GM12873 (cell line): ENCODE measurements at regions not wholly inside any gene's neighbourhood (a gene's known extent, or its start where the extent isn't known, plus 50 kb on each side); places are given as distances from the start of the nearest gene placed in this dataset.
A peak's percentile ranks its signal among the peaks of the same experiment; 100 is the strongest.

Source experiments
- CTCF ChIP-seq: IDR thresholded peaks from 2 replicates; pipeline ENCODE4 v1.5.1; 2012; ENCODE audit warnings: low read depth, mild to moderate bottlenecking, moderate library complexity, low read length, control low read depth; ENCODE audit not compliant: insufficient read depth; ENCODE audit errors: missing control alignments

DNA sequence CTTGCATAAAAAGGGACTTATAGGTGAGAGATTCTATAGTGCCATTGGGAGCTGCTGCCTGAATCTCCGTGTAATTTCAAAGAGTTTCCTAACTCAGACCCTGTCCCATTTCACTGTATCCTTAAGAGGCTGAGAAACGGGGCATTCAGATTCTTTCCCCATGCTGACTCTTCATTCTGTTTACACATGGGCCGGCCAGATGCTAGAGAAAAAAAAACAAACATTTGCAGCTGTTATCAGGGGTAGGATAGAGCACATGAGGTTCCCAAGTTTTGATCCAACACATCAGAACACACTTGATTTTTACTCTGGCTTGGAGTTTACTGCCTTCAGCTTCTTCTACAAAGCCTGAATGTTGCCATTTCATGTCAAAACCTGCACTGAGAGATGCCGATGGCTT, 215.9 kb upstream of the TPRG1 start:
- TF ChIP-seq CTCF, result no peak

- peak; percentile 60 for TF ChIP-seq CTCF
These were observed 214.8 kb upstream of the TPRG1 start for GRCh38 chr3:188956839-188957489.

DNA sequence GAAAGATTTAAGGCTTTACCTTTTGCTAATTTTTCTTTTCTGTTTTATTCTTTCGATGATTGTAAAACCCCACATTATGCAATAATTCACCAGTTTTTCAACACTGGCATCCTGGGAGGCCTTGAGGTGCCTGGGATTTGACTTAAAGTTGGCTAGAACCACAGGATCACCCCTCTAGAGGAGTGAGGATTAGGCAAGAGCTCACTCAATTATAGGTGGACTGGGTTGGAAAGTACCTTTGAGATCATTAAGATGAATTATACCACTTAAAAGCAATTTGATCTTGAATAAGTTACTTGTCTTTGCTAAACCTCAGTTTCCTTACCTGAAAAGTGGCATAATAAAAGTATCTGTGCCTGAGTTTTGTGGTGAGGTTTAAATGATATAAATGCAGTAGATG, 212.8 kb upstream of the TPRG1 start:
- TF ChIP-seq CTCF, result no peak

DNA sequence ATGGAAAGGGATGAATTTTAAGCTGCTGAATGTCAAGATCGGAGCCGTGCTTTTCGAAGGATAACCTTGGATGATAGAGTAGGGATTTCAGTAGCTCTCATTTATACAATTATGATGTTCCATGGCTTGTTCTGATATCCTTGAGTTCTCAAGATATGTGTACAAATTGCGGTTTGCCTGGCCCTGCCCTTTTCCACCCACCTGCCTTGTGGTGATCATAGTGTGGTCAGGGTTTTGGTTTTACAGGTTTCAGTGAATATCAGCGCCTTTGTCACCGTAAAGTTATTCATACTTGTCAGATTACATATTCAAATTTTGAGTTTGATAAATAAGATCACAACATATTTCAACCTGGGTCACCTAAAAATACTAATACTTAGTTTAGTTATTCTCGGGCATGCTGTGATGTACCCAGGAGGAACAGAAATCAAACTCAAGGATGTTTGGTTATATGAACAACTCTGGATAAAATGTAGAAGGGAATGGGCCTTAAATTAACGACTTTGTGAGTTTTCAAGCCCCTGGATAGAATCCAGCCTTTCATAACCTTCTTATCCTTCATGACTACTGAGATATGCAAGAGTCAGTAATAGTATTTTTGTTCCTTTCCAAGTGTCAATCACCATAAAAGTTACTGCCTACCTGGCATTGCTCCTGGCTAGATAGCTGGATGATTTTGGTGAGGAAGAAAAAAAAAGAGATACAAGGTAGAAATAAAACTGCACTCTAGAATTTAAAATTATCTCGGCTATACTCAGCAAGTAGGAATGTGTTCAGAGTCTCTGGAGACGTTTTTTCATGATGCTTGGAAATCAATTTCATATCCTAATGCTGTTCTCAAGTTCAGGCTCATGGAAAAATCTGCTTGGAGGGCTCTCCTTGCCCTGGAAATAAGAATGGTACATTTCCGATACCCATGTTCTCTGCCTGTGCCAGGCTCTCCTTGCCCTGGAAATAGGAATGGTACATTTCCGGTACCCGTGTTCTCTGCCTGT, 209.2 kb upstream of the TPRG1 start:
- TF ChIP-seq CTCF, result no peak

DNA sequence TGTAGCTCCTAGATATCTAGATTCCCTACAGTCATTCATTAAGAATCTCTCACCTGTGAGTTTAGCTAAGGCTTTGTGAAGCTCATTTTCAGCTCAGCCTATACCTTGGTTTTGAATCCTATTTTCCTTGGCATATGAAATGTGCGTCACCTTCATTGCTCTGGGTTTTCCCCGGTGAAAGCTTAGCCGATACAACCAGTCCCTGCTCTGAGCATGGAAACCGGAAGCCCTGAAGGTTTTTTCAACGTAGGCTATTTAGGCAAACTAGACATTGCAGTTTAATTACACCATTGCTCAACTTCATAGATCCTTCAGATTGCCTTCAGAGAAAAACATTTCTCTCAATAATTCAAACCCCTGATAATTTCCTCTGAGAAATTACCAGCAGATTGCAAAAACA, 206.8 kb upstream of the TPRG1 start:
- TF ChIP-seq CTCF, result no peak

DNA sequence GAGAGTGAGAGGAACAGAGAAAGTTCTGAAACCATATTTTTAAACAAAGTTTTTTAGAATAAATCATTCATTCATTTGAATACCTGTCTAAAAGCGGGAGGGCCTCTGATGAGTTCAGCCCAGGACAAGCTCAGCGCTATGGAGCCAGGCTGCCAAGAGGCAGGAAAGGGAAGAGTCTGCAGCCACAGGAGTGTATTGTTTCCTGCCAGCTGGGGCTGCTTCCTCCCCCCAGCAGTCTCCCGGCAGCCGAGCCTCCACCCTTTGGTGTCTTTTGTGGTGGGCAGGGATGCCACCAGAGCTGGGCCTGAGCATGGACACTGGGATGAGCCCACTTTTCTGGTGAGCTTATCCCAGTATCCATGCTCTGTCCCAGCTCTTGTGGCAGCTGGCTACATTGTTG, 199.5 kb upstream of the TPRG1 start:
- no peak for TF ChIP-seq CTCF

DNA sequence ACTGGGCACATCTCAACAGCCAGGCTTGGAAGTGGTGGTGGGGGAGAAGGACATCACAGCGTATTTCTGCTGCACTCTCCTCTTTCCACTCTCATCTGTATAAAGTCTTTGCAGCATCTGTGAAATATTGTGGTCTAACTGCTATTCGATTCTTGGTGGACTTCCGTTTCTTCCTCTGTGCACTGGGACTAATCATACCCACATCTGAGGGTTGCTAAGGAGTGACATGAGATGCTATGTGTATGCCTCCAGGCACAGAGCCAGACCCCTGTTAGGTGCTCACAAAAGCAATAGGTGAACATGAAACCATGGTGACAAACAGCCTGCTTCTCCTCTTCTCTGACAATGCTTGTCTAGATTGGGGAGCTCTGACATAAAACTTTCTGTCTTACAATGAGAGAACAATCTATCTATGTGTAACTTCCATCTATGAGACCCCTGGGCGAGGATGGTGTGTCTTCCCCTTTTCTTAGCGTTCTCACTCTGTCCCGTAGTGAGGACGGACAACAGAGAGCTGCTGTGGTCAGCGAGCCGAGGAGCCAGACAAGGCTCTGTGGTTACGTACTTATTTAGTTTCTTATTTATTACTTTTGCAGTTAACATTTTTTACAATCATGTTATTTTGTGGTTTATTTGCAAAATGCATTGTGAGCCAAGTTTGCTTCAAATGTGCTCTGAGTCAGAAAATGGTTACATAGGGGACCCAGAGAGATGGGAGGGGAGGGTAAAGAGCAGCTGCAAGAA, 196.7 kb upstream of the TPRG1 start:
- TF ChIP-seq CTCF, result no peak
